ENCODE measurements at regions not wholly inside any gene's neighbourhood (a gene's known extent, or its start where the extent isn't known, plus 50 kb on each side); places are given as distances from the start of the nearest gene placed in this dataset.

DNA sequence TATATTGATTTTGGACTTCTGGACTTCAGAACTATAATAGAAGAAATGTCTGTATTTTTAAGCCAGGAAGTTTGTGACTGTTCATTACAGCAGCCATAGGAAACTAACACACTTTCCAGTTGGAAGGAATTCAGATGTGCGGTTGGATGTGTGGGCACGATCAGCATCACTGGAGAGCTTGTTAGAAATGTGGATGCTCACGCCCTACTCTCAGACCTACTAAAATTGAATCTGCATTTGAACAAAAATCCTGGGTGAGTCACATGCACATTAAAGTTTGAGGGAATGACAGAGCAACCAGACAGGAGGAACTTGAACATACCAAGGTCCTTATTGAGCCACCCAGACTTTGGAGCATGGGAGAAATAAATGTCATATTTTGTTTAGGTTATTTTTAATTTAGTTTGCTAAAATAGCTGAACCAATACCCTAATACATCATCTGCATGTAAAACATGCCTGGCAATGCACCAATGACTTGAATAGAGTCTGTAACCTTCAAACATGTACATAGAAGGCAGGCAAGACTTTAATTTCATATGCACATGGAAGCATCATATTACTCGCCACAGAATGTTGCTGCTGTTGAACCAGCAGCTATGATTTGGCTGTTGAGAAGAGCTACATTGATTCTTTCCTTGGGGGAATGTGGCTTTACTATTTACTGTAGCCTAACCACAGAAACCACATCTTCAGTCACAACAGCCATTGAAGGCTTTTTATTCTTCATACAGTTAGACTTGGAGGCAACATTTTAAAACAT is 346.2 kb downstream of the BARHL2 start:
- TF ChIP-seq, protein P1, sequence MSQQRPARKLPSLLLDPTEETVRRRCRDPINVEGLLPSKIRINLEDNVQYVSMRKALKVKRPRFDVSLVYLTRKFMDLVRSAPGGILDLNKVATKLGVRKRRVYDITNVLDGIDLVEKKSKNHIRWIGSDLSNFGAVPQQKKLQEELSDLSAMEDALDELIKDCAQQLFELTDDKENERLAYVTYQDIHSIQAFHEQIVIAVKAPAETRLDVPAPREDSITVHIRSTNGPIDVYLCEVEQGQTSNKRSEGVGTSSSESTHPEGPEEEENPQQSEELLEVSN (IDR thresholded peaks at IDR 0.05; ENCODE audit: borderline replicate concordance, low read depth): no peak
- TF ChIP-seq, protein P2, sequence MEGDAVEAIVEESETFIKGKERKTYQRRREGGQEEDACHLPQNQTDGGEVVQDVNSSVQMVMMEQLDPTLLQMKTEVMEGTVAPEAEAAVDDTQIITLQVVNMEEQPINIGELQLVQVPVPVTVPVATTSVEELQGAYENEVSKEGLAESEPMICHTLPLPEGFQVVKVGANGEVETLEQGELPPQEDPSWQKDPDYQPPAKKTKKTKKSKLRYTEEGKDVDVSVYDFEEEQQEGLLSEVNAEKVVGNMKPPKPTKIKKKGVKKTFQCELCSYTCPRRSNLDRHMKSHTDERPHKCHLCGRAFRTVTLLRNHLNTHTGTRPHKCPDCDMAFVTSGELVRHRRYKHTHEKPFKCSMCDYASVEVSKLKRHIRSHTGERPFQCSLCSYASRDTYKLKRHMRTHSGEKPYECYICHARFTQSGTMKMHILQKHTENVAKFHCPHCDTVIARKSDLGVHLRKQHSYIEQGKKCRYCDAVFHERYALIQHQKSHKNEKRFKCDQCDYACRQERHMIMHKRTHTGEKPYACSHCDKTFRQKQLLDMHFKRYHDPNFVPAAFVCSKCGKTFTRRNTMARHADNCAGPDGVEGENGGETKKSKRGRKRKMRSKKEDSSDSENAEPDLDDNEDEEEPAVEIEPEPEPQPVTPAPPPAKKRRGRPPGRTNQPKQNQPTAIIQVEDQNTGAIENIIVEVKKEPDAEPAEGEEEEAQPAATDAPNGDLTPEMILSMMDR (IDR thresholded peaks at IDR 0.05): no peak
- TF ChIP-seq SMC3 (IDR thresholded peaks at IDR 0.05) (no peak), ZFP36 (IDR thresholded peaks at IDR 0.05; ENCODE audit: borderline replicate concordance, partially characterized antibody) (no peak), POLR2A (IDR thresholded peaks at IDR 0.05; ENCODE audit: low read length) (no peak), REST (IDR thresholded peaks at IDR 0.05) (no peak), CBX2 (IDR thresholded peaks at IDR 0.05; ENCODE audit: borderline replicate concordance, low read depth) (no peak)
